Osteocyte (in vitro differentiated cells): ENCODE measurements at regions not wholly inside any gene's neighbourhood (a gene's known extent, or its start where the extent isn't known, plus 50 kb on each side); places are given as distances from the start of the nearest gene placed in this dataset.

ENCODE experiments used
- DNase-seq: peaks from one replicate; pipeline ENCODE4 v3.0.0; 2021; ENCODE audit warnings: mixed read lengths; ENCODE audit not compliant: unreplicated experiment; ENCODE audit errors: extremely low spot score
- H3K27ac Mint-ChIP-seq: one replicate; pipeline ENCODE4 v1.8.0; 2021; ENCODE audit warnings: mild to moderate bottlenecking, mixed read lengths; ENCODE audit not compliant: unreplicated experiment
- H3K27me3 Mint-ChIP-seq: one replicate; pipeline ENCODE4 v1.8.0; 2021; ENCODE audit warnings: mixed read lengths; ENCODE audit not compliant: unreplicated experiment
- H3K36me3 Mint-ChIP-seq: one replicate; pipeline ENCODE4 v1.8.0; 2021; ENCODE audit warnings: mixed read lengths; ENCODE audit not compliant: unreplicated experiment
- H3K4me1 Mint-ChIP-seq: one replicate; pipeline ENCODE4 v1.8.0; 2021; ENCODE audit warnings: mixed read lengths; ENCODE audit not compliant: unreplicated experiment
- H3K4me3 Mint-ChIP-seq: one replicate; pipeline ENCODE4 v1.8.0; 2021; ENCODE audit warnings: mild to moderate bottlenecking, moderate library complexity, mixed read lengths; ENCODE audit not compliant: unreplicated experiment
- H3K9me3 Mint-ChIP-seq: one replicate; pipeline ENCODE4 v1.8.0; 2021; ENCODE audit warnings: mixed read lengths; ENCODE audit not compliant: unreplicated experiment
- CTCF ChIP-seq: fragments of 200-600 bp; sonication (generic); IDR thresholded peaks from 2 replicates; pipeline ENCODE4 v1.5.0; 2021; ENCODE audit warnings: antibody characterized with exemption, mild to moderate bottlenecking, moderate library complexity

- TF ChIP-seq CTCF = no peak
- Mint-ChIP-seq H3K9me3 (no peaks in the 10 kb centered on the region), H3K4me3 (no peak overlapping the region), H3K36me3 (no peaks in the 10 kb centered on the region), H3K4me1 (no peaks in the 10 kb centered on the region), H3K27ac (no peak overlapping the region), H3K27me3 (peaks cover 5% of the 10 kb centered on the region)
- DNase-seq = no peak
These were observed 166.2 kb upstream of the MEIS1 start for GRCh38 chr2:66268756-66269155.

- Mint-ChIP-seq H3K4me1 (no peaks in the 10 kb centered on the region), H3K4me3 (no peak overlapping the region), H3K36me3 (no peaks in the 10 kb centered on the region), H3K27ac (no peak overlapping the region), H3K27me3 (no peaks in the 10 kb centered on the region), H3K9me3 (no peaks in the 10 kb centered on the region)
- no peak for TF ChIP-seq CTCF
- DNase-seq = no peak
These were observed 170.6 kb upstream of the MEIS1 start for GRCh38 chr2:66264354-66264753.

GRCh38 chr2:66255867-66256266 is 179.1 kb upstream of the MEIS1 start:
- no peak overlapping the region for H3K4me3 Mint-ChIP-seq
- H3K4me1 Mint-ChIP-seq = no peaks in the 10 kb centered on the region
- H3K27me3 Mint-ChIP-seq = no peaks in the 10 kb centered on the region
- no peak for DNase-seq
- no peak overlapping the region for H3K27ac Mint-ChIP-seq
- H3K9me3 Mint-ChIP-seq = no peaks in the 10 kb centered on the region
- no peaks in the 10 kb centered on the region for H3K36me3 Mint-ChIP-seq
- no peak for TF ChIP-seq CTCF

GRCh38 chr2:66255136-66255535 is 179.8 kb upstream of the MEIS1 start:
- no peaks in the 10 kb centered on the region for H3K9me3 Mint-ChIP-seq
- H3K4me1 Mint-ChIP-seq = no peaks in the 10 kb centered on the region
- no peak overlapping the region for H3K4me3 Mint-ChIP-seq

GRCh38 chr2:66253066-66253465 is 181.9 kb upstream of the MEIS1 start:
- H3K4me3 Mint-ChIP-seq = no peak overlapping the region
- no peaks in the 10 kb centered on the region for H3K36me3 Mint-ChIP-seq
- no peaks in the 10 kb centered on the region for H3K9me3 Mint-ChIP-seq
- no peak overlapping the region for H3K27ac Mint-ChIP-seq
- TF ChIP-seq CTCF = no peak
- no peak for DNase-seq
- H3K4me1 Mint-ChIP-seq = no peaks in the 10 kb centered on the region
- H3K27me3 Mint-ChIP-seq = no peaks in the 10 kb centered on the region

More at GRCh38 chr2:66255136-66255535, 179.8 kb upstream of the MEIS1 start:
- no peak for DNase-seq
- Mint-ChIP-seq H3K27ac (no peak overlapping the region), H3K36me3 (no peaks in the 10 kb centered on the region), H3K27me3 (no peaks in the 10 kb centered on the region)
- no peak for TF ChIP-seq CTCF
